HEK293 (cell line): ENCODE measurements at regions not wholly inside any gene's neighbourhood (a gene's known extent, or its start where the extent isn't known, plus 50 kb on each side); places are given as distances from the start of the nearest gene placed in this dataset.

ENCODE experiments used
- CTCF ChIA-PET: fragments of 350-600 bp; formaldehyde crosslinking; extraction: SDS; loops from one replicate; lab custom pipeline; 2021; ENCODE audit warnings: antibody characterized with exemption; lab: Yijun Ruan, JAX
- POLR2A ChIA-PET: fragments of 300-600 bp; formaldehyde crosslinking; extraction: SDS; loops from one replicate; lab custom pipeline; 2020; ENCODE audit warnings: antibody characterized with exemption, inconsistent platforms; lab: Yijun Ruan, JAX
- H3K27ac ChIP-seq: fragments of 200-500 bp; sonication (Bioruptor generic); 2 replicates; pipeline ENCODE4 v1.5.1; 2014; ENCODE audit warnings: low read depth, low read length, control low read depth, inconsistent platforms; ENCODE audit errors: extremely low read depth
- H3K36me3 ChIP-seq, 2 experiments: fragments of 200-500 bp in 1 of 2; sonication (Bioruptor generic) in 1 of 2; 1 replicate in 1 of 2; 2 replicates in 1 of 2; pipeline ENCODE4 v1.5.1; 2014 to 2017; ENCODE audit warnings: inconsistent platforms in 2 of 2, low read length in 2 of 2; ENCODE audit not compliant: control insufficient read depth in 2 of 2, insufficient read depth in 1 of 2
- H3K4me1 ChIP-seq: fragments of 200-500 bp; sonication (Bioruptor generic); 2 replicates; pipeline ENCODE4 v1.5.1; 2014; ENCODE audit warnings: mild to moderate bottlenecking, low read length, inconsistent platforms; ENCODE audit not compliant: control insufficient read depth, insufficient read depth
- H3K4me3 ChIP-seq: 2 replicates; pipeline ENCODE4 v1.5.1; 2011; ENCODE audit warnings: low read depth, mild to moderate bottlenecking, control low read depth, low read length, moderate library complexity
- H3K9me3 ChIP-seq: fragments of 200-500 bp; sonication (Bioruptor generic); 2 replicates; pipeline ENCODE4 v1.5.1; 2014; ENCODE audit warnings: low read depth, low read length, inconsistent platforms; ENCODE audit not compliant: control insufficient read depth, insufficient read depth
- GLIS1 ChIP-seq: fragments of 450-650 bp; formaldehyde crosslinking; IDR thresholded peaks from 2 replicates; pipeline ENCODE4 v1.5.1; 2016; ENCODE audit warnings: missing biosample characterization, missing genetic modification characterization
- GLIS2 ChIP-seq: fragments of 450-650 bp; formaldehyde crosslinking; IDR thresholded peaks from 2 replicates; pipeline ENCODE4 v1.5.1; 2016; ENCODE audit warnings: missing biosample characterization, missing genetic modification characterization
- HOXC10 ChIP-seq: sonication (generic); formaldehyde crosslinking; IDR thresholded peaks from 2 replicates; pipeline ENCODE4 v1.8.1; 2023; ENCODE audit warnings: mild to moderate bottlenecking, missing genetic modification reagents
- INSM2 ChIP-seq: fragments of 450-650 bp; formaldehyde crosslinking; IDR thresholded peaks from 2 replicates; pipeline ENCODE4 v1.5.1; 2016; ENCODE audit warnings: missing biosample characterization, missing genetic modification characterization
- OVOL3 ChIP-seq: fragments of 450-650 bp; formaldehyde crosslinking; IDR thresholded peaks from 2 replicates; pipeline ENCODE4 v1.5.1; 2016; ENCODE audit warnings: missing biosample characterization, missing genetic modification characterization
- PRDM1 ChIP-seq: fragments of 450-650 bp; formaldehyde crosslinking; IDR thresholded peaks from 2 replicates; pipeline ENCODE4; 2016; ENCODE audit warnings: missing biosample characterization, missing genetic modification characterization
- REPIN1 ChIP-seq: fragments of 450-650 bp; formaldehyde crosslinking; IDR thresholded peaks from 2 replicates; pipeline ENCODE4 v1.5.1; 2017; ENCODE audit warnings: missing biosample characterization, missing genetic modification characterization, low read depth
- TRIM28 ChIP-seq: IDR thresholded peaks from 2 replicates; pipeline ENCODE4 v1.6.1; 2011; ENCODE audit warnings: low read length, control low read depth, borderline replicate concordance
- YY1 ChIP-seq: fragments of 450-650 bp; formaldehyde crosslinking; IDR thresholded peaks from 2 replicates; pipeline ENCODE4 v1.5.1; 2018; ENCODE audit warnings: missing biosample characterization, missing genetic modification characterization
- ZBTB11 ChIP-seq: fragments of 450-650 bp; formaldehyde crosslinking; conservative IDR thresholded peaks from 2 replicates; pipeline ENCODE4 v1.5.1; 2016; ENCODE audit warnings: low read depth, missing biosample characterization, missing genetic modification characterization
- ZBTB44 ChIP-seq: fragments of 450-650 bp; IDR thresholded peaks from 2 replicates; pipeline ENCODE4 v1.5.1; 2018; ENCODE audit warnings: missing biosample characterization, mild to moderate bottlenecking, missing genetic modification characterization
- ZBTB6 ChIP-seq: fragments of 450-650 bp; formaldehyde crosslinking; IDR thresholded peaks from 2 replicates; pipeline ENCODE4 v1.5.1; 2017; ENCODE audit warnings: missing biosample characterization, missing genetic modification characterization
- ZNF146 ChIP-seq: fragments of 450-650 bp; formaldehyde crosslinking; IDR thresholded peaks from 2 replicates; pipeline ENCODE4 v1.5.1; 2016; ENCODE audit warnings: missing biosample characterization, missing genetic modification characterization
- ZNF223 ChIP-seq: fragments of 450-650 bp; formaldehyde crosslinking; IDR thresholded peaks from 2 replicates; pipeline ENCODE4 v1.5.1; 2016; ENCODE audit warnings: missing biosample characterization, missing genetic modification characterization
- ZNF292 ChIP-seq: fragments of 450-650 bp; formaldehyde crosslinking; IDR thresholded peaks from 2 replicates; pipeline ENCODE4 v1.5.1; 2016; ENCODE audit warnings: low read depth, missing biosample characterization, missing genetic modification characterization, borderline replicate concordance
- ZNF354C ChIP-seq: fragments of 450-650 bp; formaldehyde crosslinking; IDR thresholded peaks from 2 replicates; pipeline ENCODE4 v1.5.1; 2016; ENCODE audit warnings: missing biosample characterization, missing genetic modification characterization, low read depth, borderline replicate concordance
- ZNF510 ChIP-seq: fragments of 450-650 bp; formaldehyde crosslinking; IDR thresholded peaks from 2 replicates; pipeline ENCODE4 v1.5.1; 2018; ENCODE audit warnings: mild to moderate bottlenecking, missing genetic modification characterization, missing biosample characterization; ENCODE audit not compliant: insufficient replicate concordance
- ZNF514 ChIP-seq: fragments of 450-650 bp; formaldehyde crosslinking; IDR thresholded peaks from 2 replicates; pipeline ENCODE4 v1.5.1; 2016; ENCODE audit warnings: missing biosample characterization, missing genetic modification characterization
- ZSCAN18 ChIP-seq: fragments of 450-650 bp; formaldehyde crosslinking; IDR thresholded peaks from 2 replicates; pipeline ENCODE4 v1.5.1; 2016; ENCODE audit warnings: missing biosample characterization, missing genetic modification characterization

- TF ChIP-seq ZNF292 (no peak), ZBTB6 (tag by site-specific recombination) (no peak), ZNF354C (tag by site-specific recombination) (no peak)
- TF ChIP-seq, all 188 proteins: peak for 0
Observed at GRCh38 chr10:80739328-80739727, 201.6 kb downstream of the SH2D4B start (continued).

- Histone ChIP-seq H3K9me3 (no peaks in the 10 kb centered on the region), H3K4me3 (no peak overlapping the region), H3K4me1 (no peaks in the 10 kb centered on the region), H3K36me3 (no peaks in the 10 kb centered on the region), H3K27ac (no peak overlapping the region)
- TF ChIP-seq GLIS1 (peak; percentile 58), ZNF510 (tag by site-specific recombination) (no peak)
- CTCF ChIA-PET: no interaction called here
- POLR2A ChIA-PET: no interaction called here
Observed at GRCh38 chr10:80739963-80740715, 202.4 kb downstream of the SH2D4B start.

- CTCF ChIA-PET: no interaction called here
- Histone ChIP-seq H3K4me3 (no peak overlapping the region), H3K36me3 (no peaks in the 10 kb centered on the region), H3K4me1 (no peaks in the 10 kb centered on the region), H3K9me3 (no peaks in the 10 kb centered on the region), H3K27ac (no peak overlapping the region)
- no peak for TF ChIP-seq ZNF223 (tag by site-specific recombination)
- no peak for TF ChIP-seq HOXC10 (CRISPR knock-in tag)
- TF ChIP-seq ZNF146 (tag by site-specific recombination): no peak
- no peak for TF ChIP-seq ZSCAN18 (tag by site-specific recombination)
- TF ChIP-seq ZNF514: no peak
- POLR2A ChIA-PET: no interaction called here
Observed at GRCh38 chr10:80741278-80741677, 203.6 kb downstream of the SH2D4B start.

- Histone ChIP-seq H3K4me1 (no peaks in the 10 kb centered on the region), H3K4me3 (no peak overlapping the region), H3K9me3 (no peaks in the 10 kb centered on the region), H3K27ac (no peak overlapping the region), H3K36me3 (no peaks in the 10 kb centered on the region)
- POLR2A ChIA-PET: no interaction called here
- no peak for TF ChIP-seq TRIM28
- TF ChIP-seq ZBTB11 (tag by site-specific recombination): no peak
- TF ChIP-seq ZBTB44 (tag by site-specific recombination): no peak
- no peak for TF ChIP-seq ZNF510 (tag by site-specific recombination)
- TF ChIP-seq REPIN1 (tag by site-specific recombination): no peak
- no peak for TF ChIP-seq INSM2
- no peak for TF ChIP-seq GLIS2 (tag by site-specific recombination)
- no peak for TF ChIP-seq PRDM1 (tag by site-specific recombination)
- no peak for TF ChIP-seq OVOL3 (tag by site-specific recombination)
- TF ChIP-seq YY1 (tag by site-specific recombination): no peak
- CTCF ChIA-PET: interaction anchor here (0.6 kb wide), 1 partner anchor 65 kb away, joined by 3 read pairs; no protein-coding TSS in a partner anchor
Observed at GRCh38 chr10:80750268-80750667, 212.6 kb downstream of the SH2D4B start.
